IMR-90 (cell line): ENCODE measurements at regions not wholly inside any gene's neighbourhood (a gene's known extent, or its start where the extent isn't known, plus 50 kb on each side); places are given as distances from the start of the nearest gene placed in this dataset.

Experiments
- ATAC-seq: fragments of 200-7000 bp; cut with Tn5 transposase; 2 replicates; pipeline ENCODE4 v1.9.1; 2020; ENCODE audit warnings: low read depth, mild to moderate bottlenecking, moderate library complexity
- BruUV-seq: library from RNA; stranded (reverse); fragments of 400-500 nt; replicated peaks from 2 replicates; lab custom pipeline; 2021; lab: Mats Ljungman, UMichigan
- CTCF ChIA-PET: fragments of 300-600 bp; formaldehyde crosslinking; extraction: SDS; loops from one replicate; lab custom pipeline; 2021; ENCODE audit warnings: antibody characterized with exemption; lab: Yijun Ruan, JAX
- POLR2A ChIA-PET: fragments of 300-600 bp; sonication (Branson Sonifier 250); formaldehyde crosslinking; loops from one replicate; lab custom pipeline; 2022; ENCODE audit warnings: antibody characterized with exemption; ENCODE audit not compliant: unreplicated experiment; lab: Charles Lee
- DNase-seq: peaks from one replicate; pipeline ENCODE4 v3.0.0; 2013
- H2AFZ ChIP-seq: replicated peaks from 2 replicates; pipeline ENCODE3; 2013; ENCODE audit warnings: low read length, mild to moderate bottlenecking; ENCODE audit not compliant: poor library complexity
- H2AK5ac ChIP-seq: 2 replicates; pipeline ENCODE4 v1.6.1; 2013; ENCODE audit warnings: low read depth, low read length, inconsistent platforms
- H2AK9ac ChIP-seq: replicated peaks from 2 replicates; pipeline ENCODE3; 2013; ENCODE audit warnings: mild to moderate bottlenecking, low read depth, low read length, moderate library complexity; ENCODE audit not compliant: poor library complexity
- H2BK120ac ChIP-seq: 2 replicates; pipeline ENCODE4 v1.6.1; 2013; ENCODE audit warnings: low read depth, low read length, inconsistent platforms
- H2BK15ac ChIP-seq: 3 replicates; pipeline ENCODE4 v1.6.1; 2013; ENCODE audit warnings: low read depth, low read length, inconsistent platforms
- H2BK20ac ChIP-seq: 2 replicates; pipeline ENCODE4 v1.6.1; 2013; ENCODE audit warnings: low read depth, mild to moderate bottlenecking, inconsistent platforms, low read length, moderate library complexity
- H2BK5ac ChIP-seq: 2 replicates; pipeline ENCODE4 v1.6.1; 2013; ENCODE audit warnings: mild to moderate bottlenecking, low read depth, low read length, inconsistent platforms; ENCODE audit not compliant: poor library complexity, severe bottlenecking
- H3K14ac ChIP-seq: replicated peaks from 2 replicates; pipeline ENCODE4 v1.6.1; 2013; ENCODE audit warnings: low read depth, low read length, inconsistent platforms
- H3K18ac ChIP-seq: 2 replicates; pipeline ENCODE4 v1.6.1; 2013; ENCODE audit warnings: low read depth, low read length, control low read depth
- H3K23ac ChIP-seq: 2 replicates; pipeline ENCODE4 v1.6.1; 2013; ENCODE audit warnings: low read depth, low read length, inconsistent platforms
- H3K27ac ChIP-seq: 2 replicates; pipeline ENCODE4 v1.5.1; 2013; ENCODE audit warnings: mild to moderate bottlenecking, control low read depth, low read length; ENCODE audit not compliant: insufficient read depth
- H3K27me3 ChIP-seq: 2 replicates; pipeline ENCODE4 v1.6.1; 2013; ENCODE audit warnings: low read length; ENCODE audit not compliant: control insufficient read depth, insufficient read depth
- H3K36me3 ChIP-seq: 2 replicates; pipeline ENCODE4 v1.6.1; 2013; ENCODE audit warnings: low read length, mixed read lengths; ENCODE audit not compliant: control insufficient read depth, insufficient read depth
- H3K4ac ChIP-seq: 2 replicates; pipeline ENCODE4 v1.6.1; 2013; ENCODE audit warnings: low read depth, low read length, inconsistent platforms
- H3K4me1 ChIP-seq: 2 replicates; pipeline ENCODE4 v1.6.1; 2013; ENCODE audit warnings: low read length, mixed read lengths; ENCODE audit not compliant: control insufficient read depth, insufficient read depth
- H3K4me2 ChIP-seq: 2 replicates; pipeline ENCODE4 v1.6.1; 2013; ENCODE audit warnings: low read depth, mild to moderate bottlenecking, control low read depth, low read length, moderate library complexity
- H3K4me3 ChIP-seq: 2 replicates; pipeline ENCODE4 v1.5.1; 2013; ENCODE audit warnings: low read depth, mild to moderate bottlenecking, control low read depth, low read length, moderate library complexity; ENCODE audit not compliant: insufficient read depth
- H3K56ac ChIP-seq: 2 replicates; pipeline ENCODE4 v1.6.1; 2013; ENCODE audit warnings: low read length, inconsistent platforms; ENCODE audit not compliant: insufficient read depth; ENCODE audit errors: extremely low read depth
- H3K79me1 ChIP-seq, 2 experiments: 2 replicates each; pipeline ENCODE4 v1.6.1; 2013; ENCODE audit warnings: low read length in 2 of 2, inconsistent platforms in 1 of 2, low read depth in 1 of 2
- H3K9ac ChIP-seq: 2 replicates; pipeline ENCODE4 v1.6.1; 2013; ENCODE audit warnings: low read depth, low read length, control low read depth
- H3K9me1 ChIP-seq: 2 replicates; pipeline ENCODE4 v1.6.1; 2013; ENCODE audit warnings: low read length, inconsistent platforms; ENCODE audit not compliant: insufficient read depth
- H3K9me3 ChIP-seq: 2 replicates; pipeline ENCODE4 v1.6.1; 2013; ENCODE audit warnings: low read length; ENCODE audit not compliant: control insufficient read depth, insufficient read depth
- H4K20me1 ChIP-seq: 2 replicates; pipeline ENCODE4 v1.6.1; 2013; ENCODE audit warnings: low read length, inconsistent platforms; ENCODE audit not compliant: insufficient read depth
- H4K5ac ChIP-seq: 2 replicates; pipeline ENCODE4 v1.6.1; 2013; ENCODE audit warnings: mild to moderate bottlenecking, low read depth, low read length, control low read depth
- H4K8ac ChIP-seq, 2 experiments: 2 replicates each; pipeline ENCODE4 v1.6.1; 2013; ENCODE audit warnings: low read depth in 2 of 2, low read length in 2 of 2, control low read depth in 1 of 2, inconsistent platforms in 1 of 2
- H4K91ac ChIP-seq: 2 replicates; pipeline ENCODE4 v1.6.1; 2013; ENCODE audit warnings: low read depth, low read length, inconsistent platforms; ENCODE audit not compliant: insufficient read depth
- CEBPB ChIP-seq: IDR thresholded peaks from 2 replicates; pipeline ENCODE4 v1.6.1; 2012; ENCODE audit warnings: low read depth, low read length, improper control_type of control experiment
- ELK1 ChIP-seq: fragments of 150-350 bp; IDR thresholded peaks from 2 replicates; pipeline ENCODE4 v1.6.1; 2016; ENCODE audit warnings: low read depth, mild to moderate bottlenecking, low read length, moderate library complexity, borderline replicate concordance
- RFX5 ChIP-seq: IDR thresholded peaks from 2 replicates; pipeline ENCODE4 v1.8.0; 2012; ENCODE audit warnings: low read depth, mild to moderate bottlenecking, low read length, moderate library complexity
- WGBS, 2 experiments: methylation state at CpG; one replicate each; pipeline versions ENCODE4 v1.1.5 to v1.1.7; 2013; ENCODE audit warnings: missing lambda C conversion rate in 2 of 2; ENCODE audit not compliant: insufficient read length in 1 of 2; ENCODE audit errors: extremely low coverage in 2 of 2; 5-methylcytosine and 5-hydroxymethylcytosine counted together
- dilution Hi-C: fragments of 300-500 bp; cut with HindIII; formaldehyde crosslinking; loops from one replicate; pipeline ENCODE4 v1.14.3; 2018; ENCODE audit warnings: low sequenced_read_pairs; ENCODE audit not compliant: unreplicated experiment
- in situ Hi-C: fragments of 300-500 bp; cut with MboI; formaldehyde crosslinking; loops from 3 replicates; pipeline ENCODE4 v1.14.3; 2019; ENCODE audit warnings: low sequenced_read_pairs, inconsistent platforms, mixed read lengths
- intact Hi-C: fragments of 100-400 bp; cut with micrococcal nuclease; formaldehyde crosslinking; loops from 2 replicates; pipeline ENCODE4 v1.10.0; 2022

GRCh38 chr7:32395168-32395567 lies 95.0 kb downstream of the LSM5 start:
- H3K4me2 ChIP-seq: no peak overlapping the region
- no peak overlapping the region for H3K18ac ChIP-seq
- no peak overlapping the region for H3K27ac ChIP-seq
- no TSS peak for BruUV-seq
- H3K56ac ChIP-seq: no peak overlapping the region
- no peak overlapping the region for H2BK15ac ChIP-seq
- no peak overlapping the region for H2AK9ac ChIP-seq
- no peak overlapping the region for H3K9ac ChIP-seq
- H3K79me1 ChIP-seq: no peaks in the 10 kb centered on the region
- no peaks in the 10 kb centered on the region for H3K36me3 ChIP-seq
- WGBS, 2 experiments: no CpG with 5 or more reads among the region's 1 CpG
- no peaks in the 10 kb centered on the region for H4K20me1 ChIP-seq
- no peak overlapping the region for H3K4ac ChIP-seq
- POLR2A ChIA-PET: no interaction called here
- no peak for ATAC-seq
- no peak overlapping the region for H3K23ac ChIP-seq
- H3K4me3 ChIP-seq: no peak overlapping the region
- no peak overlapping the region for H4K5ac ChIP-seq
- no peak overlapping the region for H2BK5ac ChIP-seq
- no peaks in the 10 kb centered on the region for H3K27me3 ChIP-seq
- CTCF ChIA-PET: no interaction called here
- no peak for DNase-seq
- no peaks in the 10 kb centered on the region for H3K9me3 ChIP-seq
- dilution Hi-C loops: no loop called here
- H2AFZ ChIP-seq: no peak overlapping the region
- intact Hi-C loops: no loop called here
- no peak overlapping the region for H4K91ac ChIP-seq
- TF ChIP-seq ELK1: no peak
- TF ChIP-seq RFX5: no peak
- no peak for TF ChIP-seq CEBPB
- H3K4me1 ChIP-seq: no peaks in the 10 kb centered on the region
- no peaks in the 10 kb centered on the region for H3K9me1 ChIP-seq
- H2BK20ac ChIP-seq: no peak overlapping the region
- no peak overlapping the region for H4K8ac ChIP-seq
- no peak overlapping the region for H2AK5ac ChIP-seq
- H2BK120ac ChIP-seq: no peak overlapping the region
- in situ Hi-C loops: no loop called here
- no peak overlapping the region for H3K14ac ChIP-seq
